Vagina (tissue), 2 donors: ENCODE measurements at regions not wholly inside any gene's neighbourhood (a gene's known extent, or its start where the extent isn't known, plus 50 kb on each side); places are given as distances from the start of the nearest gene placed in this dataset.

ENCODE experiments used
- POLR2A ChIP-seq, 2 donors: fragments of 450-650 bp; IDR thresholded peaks; one replicate each; pipeline ENCODE4 v1.6.1; 2017; ENCODE audit warnings: antibody characterized with exemption in 2 of 2, mild to moderate bottlenecking in 2 of 2, moderate library complexity in 2 of 2
- TF ChIP-seq, protein P1 (sequence below), 3 experiments: fragments of 450-650 bp in 2 of 3; fragments of 200-600 bp in 1 of 3; sonication (generic) in 1 of 3; IDR thresholded peaks; one replicate each; pipeline ENCODE4 v1.5.1; 2017 to 2019; ENCODE audit warnings: antibody characterized with exemption in 3 of 3, mild to moderate bottlenecking in 2 of 3, moderate library complexity in 2 of 3

DNA sequence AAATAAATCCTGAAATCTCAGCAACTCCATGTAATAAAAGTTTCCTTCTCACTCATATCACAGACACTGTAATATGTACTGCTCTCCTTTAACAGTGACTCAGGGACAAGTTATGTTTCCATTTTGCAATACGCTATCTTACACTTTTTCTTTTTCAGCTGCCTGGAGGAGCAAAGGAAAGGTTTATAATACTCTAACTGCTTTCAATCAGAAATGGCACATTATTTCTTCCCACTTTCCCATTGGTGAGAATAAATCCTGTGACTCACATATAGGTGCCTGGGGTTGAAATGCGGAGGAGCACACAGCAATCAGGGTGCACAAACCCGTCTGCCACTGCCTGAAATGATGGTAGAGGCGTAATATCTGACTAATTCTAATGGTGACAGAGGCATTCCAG lies 186.6 kb downstream of the HINT1 start:
- TF ChIP-seq POLR2A (IDR thresholded peaks at IDR 0.05), result no peak
- TF ChIP-seq, protein P1, sequence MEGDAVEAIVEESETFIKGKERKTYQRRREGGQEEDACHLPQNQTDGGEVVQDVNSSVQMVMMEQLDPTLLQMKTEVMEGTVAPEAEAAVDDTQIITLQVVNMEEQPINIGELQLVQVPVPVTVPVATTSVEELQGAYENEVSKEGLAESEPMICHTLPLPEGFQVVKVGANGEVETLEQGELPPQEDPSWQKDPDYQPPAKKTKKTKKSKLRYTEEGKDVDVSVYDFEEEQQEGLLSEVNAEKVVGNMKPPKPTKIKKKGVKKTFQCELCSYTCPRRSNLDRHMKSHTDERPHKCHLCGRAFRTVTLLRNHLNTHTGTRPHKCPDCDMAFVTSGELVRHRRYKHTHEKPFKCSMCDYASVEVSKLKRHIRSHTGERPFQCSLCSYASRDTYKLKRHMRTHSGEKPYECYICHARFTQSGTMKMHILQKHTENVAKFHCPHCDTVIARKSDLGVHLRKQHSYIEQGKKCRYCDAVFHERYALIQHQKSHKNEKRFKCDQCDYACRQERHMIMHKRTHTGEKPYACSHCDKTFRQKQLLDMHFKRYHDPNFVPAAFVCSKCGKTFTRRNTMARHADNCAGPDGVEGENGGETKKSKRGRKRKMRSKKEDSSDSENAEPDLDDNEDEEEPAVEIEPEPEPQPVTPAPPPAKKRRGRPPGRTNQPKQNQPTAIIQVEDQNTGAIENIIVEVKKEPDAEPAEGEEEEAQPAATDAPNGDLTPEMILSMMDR (IDR thresholded peaks at IDR 0.05), result no peak
